Immature natural killer cell (primary cell): ENCODE measurements at regions not wholly inside any gene's neighbourhood (a gene's known extent, or its start where the extent isn't known, plus 50 kb on each side); places are given as distances from the start of the nearest gene placed in this dataset.

Source experiments
- DNase-seq, 3 donors: peaks; one replicate each; pipeline ENCODE4 v3.0.0; 2022; ENCODE audit warnings: mixed read lengths in 1 of 3
- H3K27ac Mint-ChIP-seq, 6 donors: one replicate each; pipeline ENCODE4 v1.8.0; 2020; ENCODE audit warnings: mixed read lengths in 6 of 6, mild to moderate bottlenecking in 5 of 6, inconsistent platforms in 4 of 6, moderate library complexity in 3 of 6
- H3K27me3 Mint-ChIP-seq, 3 donors: one replicate each; pipeline ENCODE4 v1.8.0; 2020 to 2021; ENCODE audit warnings: low read depth in 3 of 3, mild to moderate bottlenecking in 3 of 3, mixed read lengths in 3 of 3, moderate library complexity in 3 of 3, inconsistent platforms in 1 of 3
- H3K36me3 Mint-ChIP-seq, 3 donors: one replicate each; pipeline ENCODE4 v1.8.0; 2020; ENCODE audit warnings: mixed read lengths in 3 of 3, inconsistent platforms in 2 of 3, mild to moderate bottlenecking in 2 of 3
- H3K4me1 Mint-ChIP-seq, 2 donors: one replicate each; pipeline ENCODE4 v1.8.0; 2020; ENCODE audit warnings: inconsistent platforms in 2 of 2, mild to moderate bottlenecking in 2 of 2, mixed read lengths in 2 of 2, moderate library complexity in 1 of 2
- H3K4me3 Mint-ChIP-seq, 5 donors: one replicate each; pipeline ENCODE4 v1.8.0; 2020; ENCODE audit warnings: mild to moderate bottlenecking in 5 of 5, mixed read lengths in 5 of 5, inconsistent platforms in 3 of 5, moderate library complexity in 3 of 5
- H3K9me3 Mint-ChIP-seq, 6 donors: one replicate each; pipeline ENCODE4 v1.8.0; 2020; ENCODE audit warnings: mild to moderate bottlenecking in 6 of 6, mixed read lengths in 6 of 6, inconsistent platforms in 4 of 6, moderate library complexity in 3 of 6

DNA sequence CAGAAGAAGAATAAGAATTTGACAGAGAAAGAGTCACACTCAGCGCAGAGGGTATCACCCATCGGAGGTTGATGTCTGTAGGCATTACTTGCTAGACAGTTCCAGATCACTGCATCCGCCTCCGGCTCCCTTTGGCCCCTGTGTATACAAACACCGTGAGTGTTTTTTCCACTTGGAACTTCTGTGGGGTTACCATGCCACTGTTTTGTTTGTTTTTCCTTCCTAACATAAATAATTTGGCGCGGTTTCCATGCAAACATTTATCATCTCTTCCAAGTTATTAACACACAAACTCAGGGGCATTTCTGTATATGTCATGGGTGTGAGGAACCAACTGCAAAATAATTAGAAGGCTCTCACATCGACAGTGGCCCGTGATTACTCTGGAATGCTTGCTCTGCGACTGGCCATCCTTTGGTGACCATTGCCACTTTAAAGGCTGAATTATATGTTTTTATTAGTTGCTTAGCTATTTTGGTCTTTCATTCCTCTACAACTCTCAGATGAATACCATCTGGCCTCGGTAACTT, 612.2 kb upstream of the MKI67 start:
- no peaks in the 10 kb centered on the region for H3K9me3 Mint-ChIP-seq
- H3K27me3 Mint-ChIP-seq, result peaks cover 0 to 12% (median 5%) of the 10 kb centered on the region in 3 donors
- H3K36me3 Mint-ChIP-seq, result no peaks in the 10 kb centered on the region
- H3K4me1 Mint-ChIP-seq, result no peaks in the 10 kb centered on the region
- H3K27ac Mint-ChIP-seq, result no peak overlapping the region
- no peak for DNase-seq
- no peak overlapping the region for H3K4me3 Mint-ChIP-seq

DNA sequence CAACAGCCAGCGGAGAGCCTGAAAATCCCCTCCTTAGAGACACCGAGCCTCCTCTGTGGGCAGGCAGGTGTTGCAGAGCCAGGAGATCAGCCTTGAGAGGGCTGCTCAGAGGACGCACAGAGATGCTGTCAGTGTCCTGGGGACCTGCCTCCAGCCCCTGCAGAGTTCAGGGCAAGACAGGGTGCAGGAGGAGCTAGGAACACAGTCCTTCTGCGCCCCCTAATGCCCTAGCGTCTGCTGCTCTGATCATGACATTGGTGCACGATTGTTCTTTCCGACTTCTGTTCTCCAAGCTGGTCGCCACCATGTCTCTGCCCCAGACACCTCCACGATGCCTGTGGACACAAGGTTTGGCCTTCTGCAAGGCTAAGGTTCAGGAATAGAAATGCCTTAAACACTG, 613.7 kb upstream of the MKI67 start:
- Mint-ChIP-seq H3K4me1 (no peaks in the 10 kb centered on the region), H3K4me3 (no peak overlapping the region), H3K9me3 (no peaks in the 10 kb centered on the region), H3K36me3 (no peaks in the 10 kb centered on the region), H3K27me3 (peaks cover 0 to 12% (median 5%) of the 10 kb centered on the region in 3 donors), H3K27ac (no peak overlapping the region)
- DNase-seq, result no peak

DNA sequence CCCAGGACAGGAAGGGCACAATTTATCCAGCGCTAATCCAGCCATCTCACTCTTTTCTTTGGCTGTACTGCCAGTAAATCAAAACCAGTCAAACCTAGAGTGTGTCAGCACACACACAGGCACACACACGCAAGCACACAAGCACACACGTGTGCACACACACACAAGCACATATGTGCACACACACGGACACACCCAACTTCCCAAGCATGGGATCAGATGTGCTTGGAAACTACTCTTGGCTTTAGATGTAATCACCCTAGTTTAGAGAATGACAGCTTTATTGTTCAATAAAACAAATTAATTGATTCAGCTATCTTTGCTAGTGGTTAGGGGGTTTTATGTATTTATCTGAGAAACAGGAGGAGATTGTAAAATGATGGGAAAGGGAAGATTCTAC, 615.0 kb upstream of the MKI67 start:
- Mint-ChIP-seq H3K27ac (no peak overlapping the region), H3K9me3 (no peaks in the 10 kb centered on the region), H3K27me3 (peaks cover 1 to 9% (median 5%) of the 10 kb centered on the region in 3 donors), H3K4me1 (no peaks in the 10 kb centered on the region), H3K36me3 (no peaks in the 10 kb centered on the region), H3K4me3 (no peak overlapping the region)
- DNase-seq, result no peak

DNA sequence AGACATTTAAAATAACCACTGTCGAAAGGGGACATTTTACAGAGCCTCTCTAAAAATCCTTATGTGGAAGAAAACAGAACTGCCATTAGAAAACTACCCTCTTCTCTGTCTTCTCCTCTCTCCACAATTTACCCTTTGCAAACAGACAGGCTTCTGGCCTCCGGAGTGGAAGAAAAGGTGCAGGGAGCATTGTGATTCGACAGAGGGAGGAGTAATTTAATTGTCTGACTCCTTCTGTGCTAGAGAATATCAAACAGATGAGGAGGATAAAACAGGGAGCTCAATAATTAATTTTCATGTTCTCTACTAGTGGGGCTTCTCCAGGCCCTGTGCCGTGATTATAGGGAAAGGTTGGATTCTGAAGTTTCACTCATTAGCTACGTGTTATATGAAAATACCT, 615.5 kb upstream of the MKI67 start:
- Mint-ChIP-seq H3K36me3 (no peaks in the 10 kb centered on the region), H3K27me3 (peaks cover 1 to 9% (median 5%) of the 10 kb centered on the region in 3 donors), H3K4me1 (no peaks in the 10 kb centered on the region), H3K9me3 (no peaks in the 10 kb centered on the region), H3K27ac (no peak overlapping the region), H3K4me3 (no peak overlapping the region)
- DNase-seq, result no peak

DNA sequence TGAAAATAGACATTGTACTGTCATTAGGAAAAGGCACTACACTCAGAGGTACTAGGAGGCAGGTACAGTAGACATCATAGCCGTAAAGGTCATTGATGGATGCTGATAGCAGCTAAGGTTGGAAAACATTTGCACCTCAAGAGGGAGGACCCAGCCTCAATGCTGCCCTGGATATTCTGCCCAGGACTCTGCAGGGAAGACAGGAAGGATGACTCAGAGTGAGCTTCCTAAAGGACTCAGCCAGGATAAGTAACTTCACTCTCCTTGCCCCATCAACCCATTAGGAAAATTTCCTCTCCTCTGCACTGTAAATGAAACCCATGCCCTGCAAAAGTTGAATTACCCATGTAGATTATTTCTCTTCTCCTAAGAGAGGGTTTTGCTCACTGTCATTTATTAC, 617.9 kb upstream of the MKI67 start:
- Mint-ChIP-seq H3K4me3 (no peak overlapping the region), H3K4me1 (no peaks in the 10 kb centered on the region), H3K27me3 (peaks cover 3 to 9% (median 6%) of the 10 kb centered on the region in 3 donors), H3K9me3 (no peaks in the 10 kb centered on the region), H3K27ac (no peak overlapping the region), H3K36me3 (no peaks in the 10 kb centered on the region)
- no peak for DNase-seq

DNA sequence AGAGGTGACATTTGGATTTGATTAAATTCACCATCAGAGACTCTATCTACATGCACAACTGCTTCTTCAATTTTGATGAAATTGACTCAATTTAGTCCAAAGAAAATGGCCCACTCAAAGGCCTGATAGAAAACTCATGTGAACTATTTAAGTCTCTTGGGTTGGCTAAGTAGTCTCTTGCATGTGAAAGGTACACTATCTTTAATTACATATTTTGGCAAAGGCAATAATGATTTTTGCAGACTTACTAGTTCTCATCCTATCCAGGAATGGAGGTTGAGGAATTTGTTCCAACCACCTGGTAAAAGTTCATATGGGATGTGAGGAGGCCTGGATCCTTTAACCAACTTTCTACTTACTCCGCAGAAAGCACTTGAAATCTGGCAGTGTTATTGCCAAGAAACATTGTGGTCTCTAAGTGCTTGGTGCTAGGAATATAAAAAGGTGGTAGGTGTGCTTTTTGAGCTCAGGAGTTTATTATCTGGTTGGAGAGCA, 618.6 kb upstream of the MKI67 start:
- H3K27ac Mint-ChIP-seq, result no peak overlapping the region
- DNase-seq, result no peak
- H3K4me3 Mint-ChIP-seq, result no peak overlapping the region
- H3K9me3 Mint-ChIP-seq, result no peaks in the 10 kb centered on the region
- H3K36me3 Mint-ChIP-seq, result no peaks in the 10 kb centered on the region
- H3K27me3 Mint-ChIP-seq, result peaks cover 3 to 9% (median 5%) of the 10 kb centered on the region in 3 donors
- no peaks in the 10 kb centered on the region for H3K4me1 Mint-ChIP-seq

DNA sequence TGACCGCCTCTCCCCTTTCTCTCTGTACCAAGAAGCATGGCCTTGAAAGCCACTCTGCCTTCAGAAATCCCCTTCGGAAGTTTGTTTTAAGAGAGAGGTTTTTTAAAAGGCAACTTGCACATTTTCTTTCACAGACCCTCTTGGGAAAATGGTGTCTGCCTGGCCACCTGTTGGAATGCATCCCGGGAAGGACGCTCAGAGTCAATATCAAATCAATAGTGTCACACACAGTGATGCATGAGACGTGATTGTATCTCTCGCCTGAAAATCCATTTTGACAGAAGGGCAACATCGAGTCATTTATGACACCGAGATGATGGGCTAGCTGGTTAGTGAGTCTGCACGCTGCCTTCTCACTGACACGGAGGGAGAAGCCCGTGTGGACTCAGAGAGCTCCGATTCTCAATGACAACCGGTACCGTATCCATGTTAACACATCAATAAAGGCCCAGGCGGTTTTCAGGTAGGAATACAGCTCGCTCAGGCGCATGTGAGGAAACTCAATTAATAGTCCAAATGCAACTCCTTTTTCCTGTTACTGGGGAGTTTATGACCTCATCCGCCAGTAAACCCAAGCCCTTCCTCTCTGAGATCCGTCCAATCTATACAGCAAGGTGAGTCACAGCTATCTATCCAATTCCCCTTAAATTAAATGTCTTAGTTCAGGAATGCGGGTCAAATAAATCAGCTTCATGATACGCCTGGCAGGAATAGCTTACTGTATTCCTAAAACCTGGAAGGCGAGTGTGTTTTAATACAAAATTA, 621.5 kb upstream of the MKI67 start:
- H3K4me3 Mint-ChIP-seq, result no peak overlapping the region
- H3K36me3 Mint-ChIP-seq, result no peaks in the 10 kb centered on the region
- no peaks in the 10 kb centered on the region for H3K9me3 Mint-ChIP-seq
- no peak overlapping the region for H3K27ac Mint-ChIP-seq
- no peak for DNase-seq
- peaks cover 0 to 6% (median 3%) of the 10 kb centered on the region in 3 donors for H3K27me3 Mint-ChIP-seq
- H3K4me1 Mint-ChIP-seq, result no peaks in the 10 kb centered on the region

DNA sequence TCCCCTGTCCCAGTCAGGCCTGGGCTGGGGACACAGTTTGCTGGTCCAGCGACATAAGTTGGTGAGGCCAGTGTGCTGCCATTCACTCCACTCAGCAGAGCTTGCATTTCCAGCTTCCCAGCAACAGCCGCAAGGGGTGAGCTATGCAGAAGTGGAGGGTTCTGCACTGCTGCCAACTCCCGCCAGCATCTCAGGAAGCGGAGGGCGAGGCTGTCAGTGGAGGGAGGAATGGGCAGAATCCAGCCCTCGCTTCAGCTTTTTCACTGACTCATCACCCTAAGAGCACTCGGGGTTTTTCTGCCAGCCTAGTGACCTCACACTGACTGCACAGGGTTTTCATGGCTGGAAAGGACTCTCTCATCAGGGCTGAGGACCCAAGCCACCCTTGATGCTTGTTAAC, 625.1 kb upstream of the MKI67 start:
- H3K27me3 Mint-ChIP-seq, result peaks cover 0 to 4% (median 2%) of the 10 kb centered on the region in 3 donors
- H3K36me3 Mint-ChIP-seq, result no peaks in the 10 kb centered on the region
- DNase-seq, result no peak
- no peak overlapping the region for H3K4me3 Mint-ChIP-seq
- no peaks in the 10 kb centered on the region for H3K4me1 Mint-ChIP-seq
- H3K27ac Mint-ChIP-seq, result no peak overlapping the region
- peaks cover 0 to 2% (median 0%) of the 10 kb centered on the region in 6 donors for H3K9me3 Mint-ChIP-seq

DNA sequence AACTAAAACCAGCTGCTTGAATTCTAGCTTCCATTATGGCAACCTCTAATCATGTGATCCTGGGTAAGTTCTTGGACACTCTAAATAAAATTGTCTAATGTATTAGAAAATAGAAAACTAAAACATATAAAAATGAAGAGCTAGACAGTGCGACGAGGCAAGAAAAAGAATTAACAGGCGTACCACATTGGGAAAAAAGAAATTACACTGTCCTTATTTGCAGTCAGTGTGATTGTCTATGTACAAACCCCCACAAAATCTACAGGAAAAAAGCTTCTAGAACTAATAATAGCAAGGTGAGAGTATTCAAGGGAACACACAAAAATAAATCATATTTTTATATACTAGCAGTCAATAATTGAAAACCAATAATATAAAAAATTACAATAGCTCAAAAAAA, 625.6 kb upstream of the MKI67 start:
- peaks cover 0 to 4% (median under 1%) of the 10 kb centered on the region in 3 donors for H3K27me3 Mint-ChIP-seq
- DNase-seq, result no peak
- no peak overlapping the region for H3K4me3 Mint-ChIP-seq

DNA sequence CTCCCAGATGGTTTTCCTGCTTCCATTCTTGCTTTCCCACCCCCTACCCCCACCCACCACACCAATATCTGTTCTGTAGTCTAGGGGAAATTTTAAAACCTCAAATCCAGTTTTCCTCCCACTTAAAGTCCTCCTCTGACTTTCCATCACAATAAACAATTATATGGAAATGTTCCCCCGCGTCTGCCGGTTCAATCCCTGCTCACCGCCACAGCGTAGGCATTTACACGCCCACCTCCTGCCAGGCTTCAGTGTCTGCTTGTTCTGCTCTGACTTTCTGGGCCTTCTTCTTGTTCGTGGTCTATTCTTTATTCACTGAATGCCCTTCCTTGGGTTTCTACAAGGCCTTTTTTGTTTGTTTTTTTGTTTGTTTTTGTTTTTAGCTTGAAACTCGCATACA, 633.0 kb upstream of the MKI67 start:
- H3K4me3 Mint-ChIP-seq, result no peak overlapping the region
- peak overlapping the region in 1 of 6 donors; percentile 17 for H3K27ac Mint-ChIP-seq
- H3K4me1 Mint-ChIP-seq, result no peaks in the 10 kb centered on the region
- no peak for DNase-seq
- H3K36me3 Mint-ChIP-seq, result no peaks in the 10 kb centered on the region
- peaks cover 0 to 3% (median 0%) of the 10 kb centered on the region in 6 donors for H3K9me3 Mint-ChIP-seq
- H3K27me3 Mint-ChIP-seq, result peaks cover 0 to 5% (median 4%) of the 10 kb centered on the region in 3 donors

More for the DNA sequence above, 625.6 kb upstream of the MKI67 start:
- Mint-ChIP-seq H3K36me3 (no peaks in the 10 kb centered on the region), H3K9me3 (peaks cover 0 to 2% (median 0%) of the 10 kb centered on the region in 6 donors), H3K27ac (no peak overlapping the region), H3K4me1 (no peaks in the 10 kb centered on the region)

DNA sequence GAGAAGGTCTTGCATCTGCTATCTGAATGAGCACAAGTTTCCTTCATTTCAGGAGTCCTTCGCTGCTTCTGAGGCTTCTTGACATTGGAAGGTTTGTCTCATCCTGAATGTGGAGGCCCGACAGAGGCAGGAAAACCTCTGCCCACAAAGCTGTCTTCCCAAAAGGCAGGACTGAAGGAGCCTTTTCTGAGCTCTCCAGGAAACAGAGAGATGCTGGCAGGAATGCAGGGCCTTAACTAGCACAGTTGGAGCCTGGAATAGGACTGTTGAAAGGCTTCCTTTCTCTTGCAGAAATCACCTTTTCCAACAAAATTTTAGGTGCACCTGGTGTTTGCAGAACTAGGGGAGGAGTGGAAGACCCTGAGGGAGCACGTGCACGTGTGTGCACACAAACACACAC, 637.4 kb upstream of the MKI67 start:
- Mint-ChIP-seq H3K9me3 (peaks cover 0 to 3% (median 0%) of the 10 kb centered on the region in 6 donors), H3K36me3 (no peaks in the 10 kb centered on the region), H3K4me3 (no peak overlapping the region), H3K27me3 (peaks cover 1 to 10% (median 2%) of the 10 kb centered on the region in 3 donors), H3K27ac (no peak overlapping the region), H3K4me1 (no peaks in the 10 kb centered on the region)
- no peak for DNase-seq

DNA sequence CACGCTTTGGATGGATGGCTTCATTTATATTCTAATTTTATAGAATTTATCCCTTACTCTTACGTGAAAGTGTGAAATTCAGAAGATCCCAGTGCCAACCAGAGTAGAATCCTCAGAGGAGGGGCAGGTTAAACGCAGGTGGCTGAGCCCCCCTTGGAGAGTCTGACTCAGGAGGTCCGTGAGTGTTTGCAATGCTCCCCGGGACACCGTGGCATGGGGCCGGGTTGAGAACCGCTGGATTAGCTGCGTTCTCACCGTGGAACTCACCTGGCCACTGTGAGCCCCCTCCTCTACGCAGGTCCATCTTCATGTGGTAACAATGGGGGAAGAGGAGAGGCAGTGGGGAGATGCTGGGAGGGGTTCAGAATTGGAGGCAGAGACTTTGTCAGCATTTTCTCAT, 638.0 kb upstream of the MKI67 start:
- Mint-ChIP-seq H3K4me1 (no peaks in the 10 kb centered on the region), H3K36me3 (no peaks in the 10 kb centered on the region), H3K27ac (no peak overlapping the region), H3K4me3 (no peak overlapping the region), H3K27me3 (peaks cover 1 to 10% (median 2%) of the 10 kb centered on the region in 3 donors), H3K9me3 (peaks cover 0 to 3% (median 0%) of the 10 kb centered on the region in 6 donors)
- DNase-seq, result no peak

DNA sequence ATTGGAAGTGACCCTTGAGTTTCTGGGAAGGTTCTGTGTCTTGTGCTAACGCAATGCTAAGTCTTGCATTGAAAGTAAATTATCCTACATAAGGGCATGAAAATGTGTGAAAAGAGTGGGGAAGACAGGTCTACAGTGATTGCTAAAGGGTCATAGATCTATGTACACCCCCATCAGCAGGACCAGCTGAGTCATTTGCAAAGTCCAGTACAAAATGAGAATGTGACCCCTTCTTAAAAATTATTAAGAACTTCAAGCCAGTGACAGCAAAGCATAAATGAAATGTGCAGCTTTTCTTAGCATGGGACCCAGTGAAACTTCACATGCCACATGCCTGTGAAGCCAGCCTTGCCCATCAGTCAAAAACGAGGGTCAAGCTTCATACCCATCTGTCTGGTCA, 640.7 kb upstream of the MKI67 start:
- Mint-ChIP-seq H3K9me3 (peaks cover 0 to 1% (median 0%) of the 10 kb centered on the region in 6 donors), H3K27me3 (peaks cover 5 to 9% (median 8%) of the 10 kb centered on the region in 3 donors), H3K4me3 (no peak overlapping the region), H3K27ac (no peak overlapping the region), H3K36me3 (no peaks in the 10 kb centered on the region), H3K4me1 (no peaks in the 10 kb centered on the region)
- no peak for DNase-seq

DNA sequence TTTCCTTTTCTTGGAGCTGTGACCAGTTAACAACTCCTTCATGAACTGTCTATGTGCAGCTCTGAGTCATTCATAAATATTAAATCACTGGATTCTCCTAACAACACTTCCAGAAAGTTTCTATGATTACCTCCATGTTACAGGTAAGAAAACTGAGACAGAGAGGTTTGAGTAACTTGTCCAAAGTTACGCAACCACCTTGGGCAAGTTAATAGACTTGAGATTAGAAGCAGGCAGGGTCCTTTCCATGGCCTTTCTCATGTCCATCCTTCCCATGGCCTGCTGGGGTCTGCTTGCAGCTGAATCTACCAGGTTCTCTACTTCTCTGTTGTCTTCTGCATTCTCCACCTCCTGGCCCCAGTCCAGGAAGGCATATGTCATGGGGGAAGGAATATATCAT, 648.8 kb upstream of the MKI67 start:
- Mint-ChIP-seq H3K27me3 (peaks cover 2 to 6% (median 6%) of the 10 kb centered on the region in 3 donors), H3K4me3 (no peak overlapping the region), H3K9me3 (peaks cover 0 to 5% (median under 1%) of the 10 kb centered on the region in 6 donors), H3K27ac (no peak overlapping the region), H3K36me3 (no peaks in the 10 kb centered on the region), H3K4me1 (no peaks in the 10 kb centered on the region)
- no peak for DNase-seq
